GM12878 (cell line): ENCODE measurements at regions not wholly inside any gene's neighbourhood (a gene's known extent, or its start where the extent isn't known, plus 50 kb on each side); places are given as distances from the start of the nearest gene placed in this dataset.

Source experiments
- MYC ChIP-seq: IDR thresholded peaks from 2 replicates; pipeline ENCODE4 v1.6.1; 2011; ENCODE audit warnings: mild to moderate bottlenecking, low read length, moderate library complexity, inconsistent platforms; ENCODE audit not compliant: insufficient read depth, insufficient replicate concordance, insufficient read length, severe bottlenecking
- NFIC ChIP-seq: IDR thresholded peaks from 2 replicates; pipeline ENCODE4 v1.6.1; 2012; ENCODE audit warnings: low read depth, mild to moderate bottlenecking, inconsistent platforms, low read length, moderate library complexity
- POLR2A ChIP-seq: IDR thresholded peaks from 2 replicates; pipeline ENCODE4 v1.6.1; 2011; ENCODE audit warnings: low read depth, mild to moderate bottlenecking, low read length
- SIN3A ChIP-seq: IDR thresholded peaks from 2 replicates; pipeline ENCODE4 v1.6.1; 2012; ENCODE audit warnings: low read depth, low read length, improper control_type of control experiment

GRCh38 chr20:53664121-53664520 is 70.5 kb upstream of the ZNF217 start:
- no peak for TF ChIP-seq MYC
- no peak for TF ChIP-seq POLR2A
- no peak for TF ChIP-seq NFIC
- no peak for TF ChIP-seq SIN3A
